K562 (cell line): ENCODE measurements at regions not wholly inside any gene's neighbourhood (a gene's known extent, or its start where the extent isn't known, plus 50 kb on each side); places are given as distances from the start of the nearest gene placed in this dataset.
A peak's percentile ranks its signal among the peaks of the same experiment; 100 is the strongest.

Source experiments
- ATAC-seq: fragments of 200-7000 bp; cut with Tn5 transposase; 3 replicates; pipeline ENCODE4 v1.9.1; 2020; ENCODE audit warnings: moderate library complexity
- BruUV-seq: library from RNA; stranded (reverse); fragments of 400-500 nt; replicated peaks from 2 replicates; lab custom pipeline; 2021; lab: Mats Ljungman, UMichigan
- CTCF ChIA-PET: fragments of 300-600 bp; formaldehyde crosslinking; extraction: SDS; loops from one replicate; lab custom pipeline; 2021; ENCODE audit warnings: low intra/inter-chr PET ratio; lab: Yijun Ruan, JAX
- POLR2A ChIA-PET: fragments of 300-600, 350-650 bp; sonication (Branson Sonifier 250); formaldehyde crosslinking; extraction: SDS; loops from one replicate; lab custom pipeline; 2021; ENCODE audit warnings: antibody characterized with exemption, inconsistent platforms; lab: Yijun Ruan, JAX
- DNase-seq, 4 experiments: peaks; one replicate each; pipeline versions ENCODE4 v3.0.0 to v3.0.0-alpha.2; 2011 to 2018; ENCODE audit warnings: low spot score in 3 of 4, mixed read lengths in 3 of 4; ENCODE audit errors: extremely low read depth in 1 of 4
- FAIRE-seq: peaks from 2 replicates; lab custom pipeline; 2011; peaks lifted over from hg19 to GRCh38; lab: Jason Lieb, UNC
- H2AFZ ChIP-seq: 2 replicates; pipeline ENCODE4 v1.6.0; 2011; ENCODE audit warnings: low read depth, low read length, control low read depth, inconsistent platforms
- H3K27ac ChIP-seq: fragments of 200-600 bp; 3 replicates; pipeline ENCODE4 v1.8.0; 2011; ENCODE audit warnings: low read depth, mild to moderate bottlenecking, control low read depth, inconsistent platforms, low read length, moderate library complexity, mixed read lengths; ENCODE audit errors: extremely low read depth
- H3K27me3 ChIP-seq, 2 experiments: fragments of 300-600 bp in 1 of 2; 2 replicates in 1 of 2; 3 replicates in 1 of 2; pipeline versions ENCODE4 v1.6.0 to v1.8.0; 2011; ENCODE audit warnings: inconsistent platforms in 2 of 2, low read length in 2 of 2, mild to moderate bottlenecking in 1 of 2, mixed read lengths in 1 of 2, moderate library complexity in 1 of 2; ENCODE audit not compliant: control insufficient read depth in 2 of 2, insufficient read depth in 2 of 2
- H3K36me3 ChIP-seq: fragments of 300-600 bp; 3 replicates; pipeline ENCODE4 v1.8.0; 2011; ENCODE audit warnings: mild to moderate bottlenecking, low read length, inconsistent platforms; ENCODE audit not compliant: control insufficient read depth, insufficient read depth
- H3K4me1 ChIP-seq, 2 experiments: fragments of 200-600 bp in 1 of 2; replicated peaks in 1 of 2; 2 replicates in 1 of 2; 3 replicates in 1 of 2; pipeline versions ENCODE4 v1.5.1 to v1.8.0; 2011; ENCODE audit warnings: inconsistent platforms in 2 of 2, low read length in 2 of 2, mild to moderate bottlenecking in 1 of 2, mixed read lengths in 1 of 2, moderate library complexity in 1 of 2; ENCODE audit not compliant: control insufficient read depth in 2 of 2, insufficient read depth in 2 of 2
- H3K4me2 ChIP-seq: 2 replicates; pipeline ENCODE4 v1.6.1; 2011; ENCODE audit warnings: low read length, control low read depth, inconsistent platforms, mixed read lengths; ENCODE audit not compliant: insufficient read depth
- H3K4me3 ChIP-seq: fragments of 200-600 bp; sonication (generic), shearing (Covaris generic); 2 replicates; pipeline ENCODE4 v1.5.1; 2016; ENCODE audit warnings: control low read depth, inconsistent platforms
- H3K79me2 ChIP-seq: fragments of 200-600 bp; 3 replicates; pipeline ENCODE4 v1.8.0; 2011; ENCODE audit warnings: low read length, inconsistent platforms; ENCODE audit not compliant: control insufficient read depth, insufficient read depth
- H3K9ac ChIP-seq, 2 experiments: 2 replicates each; pipeline versions ENCODE4 v1.6.0 to v1.6.1; 2011; ENCODE audit warnings: low read depth in 2 of 2, low read length in 2 of 2, control low read depth in 1 of 2, inconsistent platforms in 1 of 2, mild to moderate bottlenecking in 1 of 2, mixed read lengths in 1 of 2; ENCODE audit not compliant: insufficient read depth in 1 of 2
- H3K9me1 ChIP-seq: one replicate; pipeline ENCODE4 v1.6.0; 2011; ENCODE audit warnings: inconsistent platforms, mild to moderate bottlenecking, low read length, moderate library complexity; ENCODE audit not compliant: control insufficient read depth, insufficient read depth
- H3K9me3 ChIP-seq: replicated peaks from 2 replicates; pipeline ENCODE4 v1.5.1; 2011; ENCODE audit warnings: low read depth, low read length, inconsistent platforms; ENCODE audit not compliant: control insufficient read depth, insufficient read depth
- H4K20me1 ChIP-seq: replicated peaks from 2 replicates; pipeline ENCODE4 v1.6.1; 2011; ENCODE audit warnings: low read length, inconsistent platforms, mixed read lengths; ENCODE audit not compliant: control insufficient read depth, insufficient read depth
- CTCF ChIP-seq, 3 experiments: IDR thresholded peaks in 2 of 3; conservative IDR thresholded peaks in 1 of 3; 2 replicates each; pipeline ENCODE4 v1.5.1; 2011 to 2012; ENCODE audit warnings: low read length in 3 of 3, mild to moderate bottlenecking in 3 of 3, control low read depth in 2 of 3, improper control_type of control experiment in 1 of 3, inconsistent platforms in 1 of 3, low read depth in 1 of 3, mixed read lengths in 1 of 3, moderate library complexity in 1 of 3; ENCODE audit not compliant: insufficient read depth in 2 of 3
- EGR1 ChIP-seq: fragments of 450-650 bp; conservative IDR thresholded peaks from 2 replicates; pipeline ENCODE4 v1.6.1; 2017; ENCODE audit warnings: mild to moderate bottlenecking
- ELK1 ChIP-seq: sonication (generic); formaldehyde crosslinking; IDR thresholded peaks from 2 replicates; pipeline ENCODE4 v1.8.1; 2022; ENCODE audit warnings: missing genetic modification reagents
- HCFC1 ChIP-seq: IDR thresholded peaks from 2 replicates; pipeline ENCODE4 v1.6.1; 2012; ENCODE audit warnings: low read depth, low read length, improper control_type of control experiment
- SMC3 ChIP-seq: conservative IDR thresholded peaks from 2 replicates; pipeline ENCODE4 v1.6.1; 2011; ENCODE audit warnings: low read depth, low read length, improper control_type of control experiment; ENCODE audit not compliant: insufficient read depth
- THRB ChIP-seq: fragments of 450-650 bp; formaldehyde crosslinking; conservative IDR thresholded peaks from 2 replicates; pipeline ENCODE4 v1.4.0; 2022; ENCODE audit warnings: mild to moderate bottlenecking, missing genetic modification characterization
- ZNF133 ChIP-seq: fragments of 250-450 bp; sonication (Bioruptor Pico); IDR thresholded peaks from 2 replicates; pipeline ENCODE4 v1.4.0; 2020; ENCODE audit warnings: mild to moderate bottlenecking
- ZNF57 ChIP-seq: fragments of 450-650 bp; formaldehyde crosslinking; IDR thresholded peaks from 2 replicates; pipeline ENCODE4 v1.4.0; 2020; ENCODE audit warnings: mild to moderate bottlenecking, moderate library complexity
- ZNF740 ChIP-seq, 3 experiments: fragments of 200-800 bp in 1 of 3; sonication (Bioruptor generic) in 1 of 3; sonication (generic) in 1 of 3; formaldehyde crosslinking in 1 of 3; IDR thresholded peaks; 2 replicates each; pipeline versions ENCODE4 v1.6.1 to v1.8.0; 2016 to 2022; ENCODE audit warnings: mild to moderate bottlenecking in 2 of 3, missing compliant biosample characterization in 2 of 3, missing genetic modification characterization in 2 of 3, missing genetic modification reagents in 1 of 3
- WGBS: fragments of 100-300 bp; shearing (Covaris generic); methylation state at CpG from one replicate; pipeline ENCODE4 v1.1.6; 2016; ENCODE audit warnings: low coverage, mixed read lengths; ENCODE audit not compliant: insufficient coverage; ENCODE audit errors: missing lambda C conversion rate; 5-methylcytosine and 5-hydroxymethylcytosine counted together
- in situ Hi-C: fragments of 300-500 bp; cut with MboI; formaldehyde crosslinking; loops from 4 replicates; pipeline ENCODE4 v1.15.0; 2018; ENCODE audit warnings: inconsistent platforms, mixed read lengths
- intact Hi-C: fragments of 100-400 bp; cut with micrococcal nuclease; formaldehyde crosslinking; loops from 2 replicates; pipeline ENCODE4 v1.14.2; 2022

- no peaks in the 10 kb centered on the region for H3K79me2 ChIP-seq
- intact Hi-C loops (no loop called here), in situ Hi-C loops (no loop called here)
- DNase-seq (no peak), ATAC-seq (no peak), FAIRE-seq (no peak)
- BruUV-seq = no TSS peak
- H3K9me3 ChIP-seq = no peaks in the 10 kb centered on the region
- H4K20me1 ChIP-seq = no peaks in the 10 kb centered on the region
- ChIA-PET CTCF (no interaction called here), POLR2A (no interaction called here)
- no peak overlapping the region for H3K4me2 ChIP-seq
- TF ChIP-seq EGR1 = no peak
- peak; percentile 57; the same call in 1 of the 2 replicates for TF ChIP-seq THRB (CRISPR knock-in tag)
- H2AFZ ChIP-seq = no peak overlapping the region
- H3K27ac ChIP-seq = no peak overlapping the region
- H3K9me1 ChIP-seq = no peaks in the 10 kb centered on the region
- no peaks in the 10 kb centered on the region for H3K4me1 ChIP-seq
- H3K4me3 ChIP-seq = no peak overlapping the region
- H3K9ac ChIP-seq = no peak overlapping the region
- no peaks in the 10 kb centered on the region for H3K36me3 ChIP-seq
- WGBS = 10% methylated on average over 17 of the region's 17 CpGs
- peaks cover 31 to 49% of the 10 kb centered on the region in 2 experiments for H3K27me3 ChIP-seq
Measured at GRCh38 chr7:156497776-156498509, 142.6 kb upstream of the RNF32 start.

- under 1% methylated on average over 8 of the region's 8 CpGs for WGBS
- Histone ChIP-seq H3K4me3 (no peak overlapping the region), H3K27me3 (peaks cover 38 to 60% of the 10 kb centered on the region in 2 experiments), H3K36me3 (no peaks in the 10 kb centered on the region), H2AFZ (no peak overlapping the region), H3K9me3 (no peaks in the 10 kb centered on the region), H3K9me1 (no peaks in the 10 kb centered on the region), H3K79me2 (no peaks in the 10 kb centered on the region), H3K4me1 (peaks cover 0 to 2% of the 10 kb centered on the region in 2 experiments; a peak in 1 of 5 replicates), H4K20me1 (no peaks in the 10 kb centered on the region), H3K9ac (no peak overlapping the region), H3K27ac (no peak overlapping the region), H3K4me2 (no peak overlapping the region)
- ATAC-seq (no peak), FAIRE-seq (no peak), DNase-seq (no peak)
- ChIA-PET POLR2A (no interaction called here), CTCF (no interaction called here)
- intact Hi-C loops = no loop called here
- in situ Hi-C loops = no loop called here
- BruUV-seq = no TSS peak
- TF ChIP-seq ELK1 (CRISPR knock-in tag) (no peak), ZNF133 (CRISPR knock-in tag) (no peak), ZNF57 (CRISPR knock-in tag) (no peak), SMC3 (no peak), HCFC1 (no peak), ZNF740 (CRISPR knock-in tag; IDR thresholded peaks at IDR 0.05) (no peak), ZNF740 (tag; IDR thresholded peaks at IDR 0.05) (no peak), CTCF (IDR thresholded peaks at IDR 0.05 in 2 of 3, conservative IDR thresholded peaks at IDR 0.05 in 1 of 3; ENCODE audit: insufficient read depth in 2 of 3, low read depth in 1 of 3, low read length in 3 of 3) (no peak)
Measured at GRCh38 chr7:156496865-156497264, 143.7 kb upstream of the RNF32 start.
